Left ventricle myocardium superior (tissue), 1 donor: ENCODE measurements at regions not wholly inside any gene's neighbourhood (a gene's known extent, or its start where the extent isn't known, plus 50 kb on each side); places are given as distances from the start of the nearest gene placed in this dataset.

ENCODE experiments used
- ATAC-seq: fragments of 200-7000 bp; cut with Tn5 transposase; one replicate; pipeline ENCODE4 v1.9.1; 2020; ENCODE audit warnings: mild to moderate bottlenecking, moderate library complexity
- DNase-seq: peaks from one replicate; pipeline ENCODE4 v3.0.0-alpha.2; 2020
- intact Hi-C: fragments of 100-400 bp; cut with micrococcal nuclease; formaldehyde crosslinking; loops from one replicate; pipeline ENCODE4 v1.11.0; 2022
- donor health status: DM: no; HTN: yes; CAD: no; lungs with severe emphysema.

DNA sequence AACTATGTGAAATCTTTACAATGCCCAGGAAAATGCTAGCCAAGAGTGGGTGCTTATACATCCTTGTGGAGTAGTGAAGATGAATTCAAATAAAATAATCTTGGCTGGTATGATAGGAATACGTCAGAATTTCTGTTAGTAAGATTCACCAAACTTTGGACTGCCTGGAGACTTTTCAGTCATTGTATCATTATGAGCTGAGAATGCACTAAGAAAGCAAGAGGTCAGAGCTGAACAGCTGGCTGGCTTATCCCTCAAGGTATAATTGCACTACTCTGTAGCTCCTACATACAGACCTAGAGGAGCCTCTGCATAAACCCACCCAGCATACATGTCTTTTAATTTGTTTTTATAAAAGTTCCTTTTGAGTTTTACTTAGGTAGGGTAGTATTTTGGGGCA, 568.5 kb upstream of the RIOK2 start:
- DNase-seq (no peak), ATAC-seq (peak; percentile 57)
- intact Hi-C loops, result no loop called here

DNA sequence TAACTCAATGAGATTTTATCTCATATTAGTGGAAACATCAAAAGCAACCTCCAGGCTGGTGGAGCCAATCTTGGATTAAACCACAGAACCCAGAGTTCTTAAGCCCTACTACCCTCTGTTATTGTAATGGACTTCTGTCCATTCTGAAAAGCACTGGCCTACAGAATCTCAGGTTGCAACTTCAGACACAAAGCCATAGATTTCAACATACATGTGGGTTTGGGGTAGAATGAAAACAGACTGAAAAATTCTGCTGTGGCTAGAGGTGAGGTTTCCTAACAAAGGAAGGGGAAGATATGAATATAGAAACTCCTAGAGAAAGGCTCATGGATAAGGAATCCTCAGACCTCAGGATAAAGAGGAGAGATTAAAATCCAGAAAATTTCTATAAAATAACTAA, 569.8 kb upstream of the RIOK2 start:
- ATAC-seq (no peak), DNase-seq (no peak)
- intact Hi-C loops, result no loop called here

DNA sequence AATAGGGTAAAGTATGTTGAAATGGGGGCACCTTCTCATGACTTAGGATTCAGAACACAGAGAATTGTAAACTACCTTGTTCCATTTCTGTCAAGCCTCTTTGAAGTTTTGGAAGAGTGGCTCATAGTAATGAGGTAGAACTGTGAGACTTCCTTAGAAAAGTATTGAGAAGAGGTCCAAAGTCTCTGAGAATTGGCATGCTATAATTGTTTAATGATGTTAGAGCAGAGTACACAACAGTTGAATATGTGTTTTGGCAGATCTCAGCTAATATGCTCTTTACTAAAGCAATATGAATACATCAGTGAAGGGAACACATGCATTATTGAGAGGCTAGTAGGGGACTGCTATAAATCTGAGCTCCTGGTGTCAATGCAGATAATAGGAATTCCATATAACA, 579.4 kb upstream of the RIOK2 start:
- no peak for ATAC-seq
- intact Hi-C loops, result no loop called here
- DNase-seq, result no peak

DNA sequence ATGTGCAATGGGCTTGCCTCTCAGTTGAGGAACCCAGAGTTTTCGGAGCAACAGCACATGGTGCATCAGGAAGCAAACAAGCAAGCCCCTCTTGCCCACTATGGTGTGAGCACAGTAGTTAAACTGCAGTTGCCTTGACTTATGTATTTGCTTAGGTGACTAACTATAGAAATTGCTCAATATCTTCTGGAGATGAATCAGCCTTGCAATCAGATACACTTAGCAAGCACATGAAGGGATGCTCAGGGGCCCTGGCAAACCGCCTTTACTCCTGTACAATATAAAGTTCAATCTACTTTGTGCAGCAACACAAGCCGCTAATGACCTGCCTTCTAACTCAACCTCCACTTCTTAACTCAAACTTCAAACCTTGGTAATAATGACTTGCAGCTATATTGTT, 581.7 kb upstream of the RIOK2 start:
- DNase-seq (no peak), ATAC-seq (no peak)
- intact Hi-C loops, result no loop called here

DNA sequence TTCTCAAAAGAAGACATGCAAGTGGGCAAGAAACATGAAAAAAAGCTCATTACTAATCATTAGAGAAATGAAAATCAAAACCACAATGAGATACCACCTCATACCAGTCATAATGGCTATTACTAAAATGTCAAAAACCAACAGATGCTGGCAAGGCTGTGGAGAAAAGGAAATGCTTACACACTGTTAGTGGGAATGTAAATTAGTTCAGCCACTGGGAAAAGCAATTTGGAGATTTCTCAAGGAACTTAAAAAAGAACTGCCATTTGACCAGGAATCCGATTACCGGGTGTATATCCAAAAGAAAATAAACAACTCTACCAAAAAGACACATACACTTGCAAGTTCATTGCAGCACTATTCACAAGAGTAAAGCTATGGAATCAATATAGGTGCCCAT, 595.4 kb upstream of the RIOK2 start:
- ATAC-seq (no peak), DNase-seq (no peak)
- intact Hi-C loops, result no loop called here

DNA sequence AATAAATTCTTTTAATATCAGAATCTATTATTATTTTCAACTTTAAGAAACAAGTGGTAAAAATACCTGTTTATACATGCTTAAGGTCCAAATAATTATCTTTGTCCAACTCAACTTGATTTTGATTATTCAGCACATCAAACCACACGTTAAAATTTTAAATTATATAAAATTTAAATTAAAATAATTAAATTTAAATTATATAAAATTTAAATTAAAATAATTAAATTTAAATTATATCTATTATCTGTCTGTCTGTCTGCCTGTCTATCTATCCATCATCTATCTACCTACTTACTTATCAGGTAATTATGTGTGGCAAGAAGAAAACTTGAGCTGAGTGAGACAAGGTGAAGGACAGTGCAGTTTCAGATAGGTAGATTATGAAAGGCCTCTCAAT, 605.3 kb upstream of the RIOK2 start:
- DNase-seq (no peak), ATAC-seq (no peak)
- intact Hi-C loops, result no loop called here

DNA sequence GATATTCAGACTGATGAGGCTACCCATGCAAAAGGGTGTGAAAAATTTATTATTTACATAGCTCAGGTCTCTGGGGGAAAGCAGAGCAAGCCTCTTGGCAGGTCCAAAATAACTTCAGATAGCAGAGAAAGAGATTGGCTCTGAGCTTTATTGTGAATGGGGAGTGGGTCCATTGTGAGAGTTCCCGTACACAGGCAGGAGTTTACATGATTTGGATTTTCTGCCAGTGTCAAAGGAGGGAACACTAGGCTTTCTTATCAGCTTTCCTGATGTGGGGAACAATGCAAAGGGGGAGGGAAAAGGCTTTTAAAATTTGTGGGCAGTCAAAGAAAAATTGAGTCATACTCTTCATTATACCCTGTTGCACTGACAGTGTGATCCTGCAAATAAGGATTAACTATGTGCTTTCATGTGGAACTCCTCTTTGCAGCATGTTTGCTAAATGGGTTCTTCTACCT, 615.0 kb upstream of the RIOK2 start:
- no peak for DNase-seq
- intact Hi-C loops, result no loop called here
- no peak for ATAC-seq

DNA sequence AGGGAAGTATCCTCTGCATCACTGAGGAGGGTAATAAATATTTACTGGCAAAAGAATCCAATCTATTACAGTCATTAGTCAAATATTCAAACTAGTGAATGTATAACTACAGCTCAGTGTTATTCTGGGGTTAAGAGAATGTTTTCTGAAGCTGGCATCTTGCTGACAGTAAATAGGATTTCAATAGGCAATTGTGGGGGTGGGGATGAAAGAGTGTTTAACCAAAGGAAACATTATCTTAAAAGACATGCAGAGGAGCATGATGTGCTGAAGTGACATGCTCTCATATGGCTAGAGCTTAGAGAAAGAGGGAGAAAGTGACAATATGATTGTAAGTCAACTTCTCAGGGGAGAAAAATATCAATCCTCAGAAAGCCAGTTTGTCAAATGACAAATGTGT, 618.4 kb upstream of the RIOK2 start:
- ATAC-seq (no peak), DNase-seq (no peak)
- intact Hi-C loops, result no loop called here

DNA sequence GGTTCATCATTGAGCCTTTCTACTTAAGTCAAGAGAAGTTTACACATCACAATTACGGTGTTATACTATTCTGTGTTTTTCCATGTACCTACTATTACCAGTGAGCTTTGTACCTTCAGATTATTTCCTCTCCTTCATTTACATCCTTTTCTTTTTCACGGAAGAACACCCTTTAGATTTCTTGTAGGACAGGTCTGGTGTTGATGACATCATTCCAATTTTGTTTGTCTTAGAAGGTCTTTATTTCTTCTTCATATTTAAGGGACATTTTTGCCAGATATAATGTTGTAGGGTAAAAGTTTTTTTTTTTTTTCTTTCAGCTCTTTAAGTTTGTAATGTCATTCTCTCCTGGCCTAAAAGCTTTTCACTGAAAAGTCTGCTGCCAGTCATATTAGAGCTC, 637.1 kb upstream of the RIOK2 start:
- no peak for ATAC-seq
- intact Hi-C loops, result no loop called here

DNA sequence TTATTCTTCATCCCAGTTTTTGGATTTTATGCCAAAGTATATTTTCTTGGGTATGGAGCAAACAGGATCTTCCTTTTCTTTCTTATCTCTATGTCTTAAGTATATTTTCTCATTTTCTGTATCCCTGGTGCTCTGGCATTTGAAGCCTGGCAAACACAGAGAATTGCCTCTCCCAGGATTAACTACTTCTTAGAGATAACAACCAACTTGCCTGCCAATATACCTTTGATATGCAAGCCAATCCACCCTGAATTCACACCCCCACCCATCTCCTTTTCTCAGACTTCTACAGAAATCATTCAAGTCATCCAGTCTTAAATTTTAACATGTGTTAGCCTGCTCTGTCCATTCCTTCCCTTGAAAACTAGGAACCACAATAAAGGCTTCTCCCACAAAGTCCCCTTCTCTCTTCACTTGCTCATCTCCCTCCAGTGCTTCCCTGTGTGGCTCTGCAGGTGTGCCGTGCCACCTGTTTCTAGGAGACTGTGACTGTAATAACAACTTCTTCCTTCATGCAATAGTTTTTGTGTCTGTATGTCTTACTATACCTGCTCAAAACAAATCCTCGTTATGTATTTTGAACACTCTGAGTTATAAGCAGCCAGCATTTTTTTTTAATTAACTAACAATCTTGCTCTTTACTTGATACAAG, 649.7 kb upstream of the RIOK2 start:
- intact Hi-C loops, result no loop called here
- no peak for ATAC-seq
- no peak for DNase-seq

More for the DNA sequence above, 637.1 kb upstream of the RIOK2 start:
- DNase-seq, result no peak

DNA sequence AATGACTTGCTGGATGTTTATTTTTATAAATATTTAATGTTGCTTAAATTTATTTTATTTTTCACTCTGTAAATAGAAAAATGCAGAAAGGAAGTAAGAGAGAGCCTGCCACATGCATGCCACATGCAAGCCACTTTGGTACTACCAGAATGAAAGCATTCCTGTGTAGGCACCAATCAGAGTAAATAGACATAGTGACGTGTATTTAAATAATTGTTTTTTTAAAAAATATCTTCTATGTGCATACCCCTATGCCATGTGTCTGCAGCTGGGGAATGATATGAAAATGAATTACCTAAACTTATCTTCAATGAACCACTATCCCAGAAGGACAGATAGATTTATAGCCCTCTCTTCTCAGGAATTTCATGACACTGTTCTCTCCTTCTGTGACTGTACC, 651.5 kb upstream of the RIOK2 start:
- intact Hi-C loops, result no loop called here
- DNase-seq, result no peak
- ATAC-seq, result no peak

DNA sequence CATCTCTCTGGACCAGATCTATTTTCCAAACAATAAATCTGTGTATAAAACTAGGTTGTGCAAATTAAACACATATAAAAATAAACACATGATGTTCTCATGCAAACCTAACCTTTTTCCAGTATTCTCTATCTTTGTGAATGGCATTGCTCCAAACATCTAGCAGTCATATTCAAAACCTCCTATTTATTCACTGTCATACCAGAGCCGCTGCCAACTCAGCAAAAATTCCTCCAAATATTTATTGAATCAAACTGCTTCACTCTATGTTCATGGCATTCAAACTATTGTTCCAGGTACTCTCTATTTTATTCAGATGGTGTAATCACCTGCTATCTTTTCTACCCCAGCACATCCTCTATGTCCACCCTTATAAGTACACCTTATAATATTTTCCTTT, 652.1 kb upstream of the RIOK2 start:
- DNase-seq, result no peak
- intact Hi-C loops, result no loop called here
- ATAC-seq, result no peak

DNA sequence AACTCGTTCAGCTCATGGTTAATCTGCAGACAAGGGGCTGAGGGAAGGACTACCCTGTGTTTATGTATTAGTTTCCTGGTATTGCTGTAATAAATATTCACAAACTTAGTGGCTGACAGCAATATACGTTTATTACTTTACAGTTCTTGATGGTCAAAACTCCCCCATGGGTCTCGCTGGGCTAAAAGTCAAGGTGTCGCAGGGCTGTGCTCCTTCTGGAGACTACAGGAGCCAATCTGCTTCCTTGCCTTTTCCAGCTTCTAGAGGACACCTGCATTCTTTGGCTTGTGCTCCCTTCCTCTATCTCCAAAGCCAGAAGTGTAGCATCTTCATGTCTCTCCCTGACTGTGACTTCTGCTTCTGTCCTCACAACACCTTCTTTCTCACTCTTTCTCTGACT, 653.8 kb upstream of the RIOK2 start:
- no peak for ATAC-seq
- intact Hi-C loops, result no loop called here
- DNase-seq, result no peak

DNA sequence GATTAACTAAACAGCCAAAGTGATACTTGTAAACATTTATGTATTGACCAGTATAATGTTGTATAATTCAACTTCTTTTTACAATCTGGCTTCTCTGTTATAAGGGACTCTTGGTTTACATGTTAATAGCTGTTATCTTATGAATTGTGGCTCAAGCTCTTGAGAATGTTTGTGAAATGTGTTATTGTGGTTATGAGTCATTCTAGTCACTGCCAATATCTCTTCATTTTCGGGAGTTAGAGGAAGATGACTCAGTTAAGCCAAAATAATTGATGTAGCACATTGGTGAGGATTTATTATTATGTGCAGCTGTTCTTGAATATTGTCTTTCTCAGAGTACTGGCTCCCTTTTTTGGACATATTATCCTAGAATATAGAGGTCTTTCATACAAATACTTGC, 655.2 kb upstream of the RIOK2 start:
- intact Hi-C loops, result no loop called here
- DNase-seq (no peak), ATAC-seq (peak; percentile 87)

DNA sequence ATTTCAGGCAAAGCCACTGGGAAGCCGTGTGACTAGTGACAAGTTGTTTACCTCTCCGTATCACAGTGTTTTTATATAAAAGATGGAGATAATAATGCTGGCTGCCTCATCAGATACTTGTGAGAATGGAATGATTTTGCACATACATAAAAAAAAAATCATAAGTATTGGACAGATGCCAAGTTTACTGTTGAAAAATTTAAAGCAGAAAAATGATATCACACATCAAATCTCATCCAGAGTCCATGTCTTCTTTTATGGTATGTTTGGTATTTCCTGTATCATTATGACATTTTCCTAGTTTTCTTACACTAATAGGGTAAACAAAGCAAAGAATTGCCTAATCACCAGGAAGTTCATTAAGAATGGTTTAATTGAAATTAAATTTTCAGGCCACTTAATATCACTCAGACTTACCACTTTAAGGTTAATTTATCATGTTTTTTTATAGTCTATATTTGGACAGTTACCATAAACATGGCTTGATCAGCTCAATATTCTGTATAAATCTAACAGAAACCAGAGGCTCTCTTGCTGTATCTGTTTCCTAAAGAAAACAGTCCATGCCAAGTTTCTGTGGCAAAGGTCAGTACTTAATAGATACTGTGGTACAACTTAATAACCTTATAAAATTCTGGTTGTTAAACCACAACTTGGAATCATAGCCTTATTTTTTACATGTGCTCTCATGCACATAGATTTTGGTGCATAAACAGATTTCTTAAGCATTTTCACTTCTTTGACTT, 656.5 kb upstream of the RIOK2 start:
- intact Hi-C loops, result no loop called here
- no peak for DNase-seq
- ATAC-seq, result no peak

DNA sequence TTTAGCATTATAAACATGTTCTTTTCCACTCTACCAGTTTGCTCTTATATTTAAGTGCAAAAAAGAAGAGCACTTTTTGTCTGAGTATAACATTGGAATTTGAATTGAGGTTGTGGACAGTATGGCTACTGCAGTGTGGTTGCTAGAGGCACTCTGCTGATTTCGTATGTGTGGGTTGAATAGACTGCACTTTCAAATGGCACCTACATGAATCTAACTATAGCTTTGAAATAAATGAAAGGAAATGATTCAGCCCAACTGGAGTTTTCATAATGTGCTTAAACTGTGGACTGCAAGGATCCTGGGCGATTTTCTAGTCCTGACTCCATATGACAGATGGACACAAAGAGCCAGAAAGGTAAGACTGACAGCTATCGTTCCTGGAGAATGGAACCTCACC, 657.6 kb upstream of the RIOK2 start:
- intact Hi-C loops, result no loop called here
- DNase-seq (no peak), ATAC-seq (no peak)

DNA sequence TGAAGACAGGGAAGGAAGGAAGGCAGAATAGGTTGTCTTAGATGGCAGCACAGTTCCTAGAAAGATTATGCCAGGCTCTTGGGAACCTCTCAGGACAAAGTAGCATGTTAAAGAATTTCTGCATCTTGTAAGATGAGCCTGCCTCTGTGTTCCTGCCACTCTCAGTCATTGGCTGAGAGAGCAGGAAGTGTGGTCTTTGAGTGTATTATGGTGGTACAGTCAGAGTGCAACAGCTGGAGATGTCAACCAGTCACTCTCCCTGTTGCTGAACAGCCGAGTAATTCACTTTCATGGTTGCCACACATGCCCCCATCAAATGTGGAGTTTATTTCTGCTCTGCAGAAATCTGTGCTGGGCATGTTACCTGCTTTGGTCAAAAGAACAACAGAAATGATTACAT, 659.6 kb upstream of the RIOK2 start:
- ATAC-seq, result no peak

DNA sequence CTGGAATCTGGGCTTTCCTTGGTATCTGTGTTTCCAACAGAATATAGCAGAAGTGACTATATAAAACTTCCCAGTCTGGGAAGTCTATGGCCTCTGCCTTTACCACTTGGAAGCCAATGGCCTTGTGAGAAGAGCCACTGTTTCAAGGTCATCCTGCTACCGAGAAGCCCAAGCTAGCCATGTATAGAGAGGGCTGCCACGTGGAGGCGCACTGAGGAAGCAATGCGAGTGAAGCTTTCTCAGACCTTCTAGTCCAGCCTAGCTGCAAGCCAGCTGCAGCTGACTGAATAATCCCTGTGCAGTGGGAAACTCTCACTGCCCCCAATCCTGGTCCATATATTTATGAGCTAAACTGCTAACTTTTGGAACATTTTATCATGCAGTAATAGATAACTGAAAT, 661.8 kb upstream of the RIOK2 start:
- intact Hi-C loops, result no loop called here
- no peak for ATAC-seq
- no peak for DNase-seq

More for the DNA sequence above, 659.6 kb upstream of the RIOK2 start:
- intact Hi-C loops, result no loop called here
- DNase-seq, result no peak

DNA sequence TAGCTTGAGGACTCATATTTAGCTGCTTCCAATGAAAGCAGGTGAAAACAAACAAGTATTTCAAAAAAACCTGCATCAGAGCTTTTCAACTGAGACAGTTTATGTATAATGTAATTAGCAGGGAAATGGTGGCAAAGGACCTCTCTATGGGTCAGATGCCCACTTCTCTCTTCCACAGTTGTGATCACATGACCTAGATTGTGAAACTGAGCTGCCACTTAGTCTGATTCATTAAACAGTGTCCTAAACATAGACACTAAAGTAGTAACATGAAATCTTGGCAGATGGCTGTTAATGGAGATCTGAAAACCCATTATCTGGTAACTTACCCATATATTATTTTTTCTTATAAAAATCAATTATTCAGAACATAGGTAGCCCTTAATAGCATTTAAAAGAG, 663.6 kb upstream of the RIOK2 start:
- intact Hi-C loops, result no loop called here
- no peak for ATAC-seq
- DNase-seq, result no peak

DNA sequence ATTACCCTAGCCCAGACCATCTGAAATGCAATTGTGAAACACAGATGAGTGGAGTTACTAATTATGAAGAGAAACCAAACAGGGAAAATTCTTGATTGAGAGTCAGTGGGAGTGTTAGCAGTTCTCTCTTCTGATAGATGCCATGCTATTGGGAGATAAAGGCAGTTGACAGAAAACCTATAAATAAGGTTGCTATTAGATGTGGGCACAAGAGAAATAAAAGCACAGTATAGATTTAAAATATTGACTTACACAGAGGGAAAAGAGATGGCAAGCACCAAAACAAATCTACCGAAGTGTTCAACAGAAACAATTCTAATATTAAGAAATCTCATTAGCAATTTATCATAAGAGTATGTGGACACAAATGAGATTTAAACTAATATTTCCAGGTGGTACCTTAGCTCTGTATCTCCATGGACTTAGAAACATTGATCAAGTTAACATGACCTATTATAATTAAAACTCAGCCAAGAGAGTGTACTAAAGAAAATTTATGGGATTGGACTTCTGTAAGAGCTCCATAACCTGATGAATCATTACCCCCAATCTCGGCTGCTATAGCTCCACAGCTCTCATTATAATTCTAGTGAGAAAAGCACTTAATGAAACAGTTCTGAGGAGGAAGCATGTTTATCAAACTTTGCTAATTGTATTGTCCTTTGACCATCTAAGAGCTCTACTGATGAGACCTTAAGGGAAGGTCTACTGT, 665.0 kb upstream of the RIOK2 start:
- intact Hi-C loops, result no loop called here
- no peak for DNase-seq
- no peak for ATAC-seq

DNA sequence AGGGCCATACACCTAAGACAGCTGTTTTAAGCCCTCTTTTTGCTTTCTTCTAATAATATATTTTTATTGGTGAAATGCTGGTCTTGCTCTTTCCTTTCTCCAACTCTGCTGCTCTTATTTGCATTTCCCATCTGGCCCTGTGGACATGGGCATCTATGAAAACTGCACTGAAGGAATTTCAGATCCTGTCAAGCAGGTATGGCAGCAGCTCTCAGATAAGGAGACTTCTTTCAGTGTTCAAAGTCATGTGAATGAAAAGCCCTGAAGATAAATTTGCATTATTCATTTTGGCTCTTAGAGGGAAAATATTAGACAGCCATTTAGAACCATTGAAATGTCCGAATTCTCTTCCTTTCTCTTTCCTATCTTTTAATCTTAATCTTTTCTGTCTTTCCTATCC, 668.0 kb upstream of the RIOK2 start:
- intact Hi-C loops, result no loop called here
- DNase-seq, result no peak
- no peak for ATAC-seq
